ENCODE measurements at regions not wholly inside any gene's neighbourhood (a gene's known extent, or its start where the extent isn't known, plus 50 kb on each side); places are given as distances from the start of the nearest gene placed in this dataset.

GRCh38 chr2:181822097-181822496, 69.4 kb upstream of the ITPRID2 start:
- no peaks in the 10 kb centered on the region for H3K79me2 ChIP-seq (ENCODE audit: low read length)
- H3K27ac ChIP-seq (ENCODE audit: low read length) = no peak overlapping the region
- no peaks in the 10 kb centered on the region for H3K9me2 ChIP-seq (replicated peaks; ENCODE audit: insufficient read depth, low read length)
- no peak overlapping the region for H3K9ac ChIP-seq (ENCODE audit: low read length)
- H3K27me3 ChIP-seq (replicated peaks; ENCODE audit: insufficient read depth, low read length) = no peaks in the 10 kb centered on the region
- H3K36me3 ChIP-seq (replicated peaks; ENCODE audit: insufficient read depth, low read length) = no peaks in the 10 kb centered on the region
- no peak overlapping the region for H2AFZ ChIP-seq (ENCODE audit: low read length)
- H3K9me3 ChIP-seq (replicated peaks; ENCODE audit: insufficient read depth, low read length) = no peaks in the 10 kb centered on the region
- no peak overlapping the region for H3K4me3 ChIP-seq (ENCODE audit: low read length)
- H3K4me1 ChIP-seq (ENCODE audit: low read length) = no peaks in the 10 kb centered on the region
- TF ChIP-seq EZH2phosphoT487 (IDR thresholded peaks at IDR 0.05; ENCODE audit: low read length) (no peak), EZH2 (optimal IDR thresholded peaks at IDR 0.05; ENCODE audit: low read depth, low read length) (no peak), CTCF (IDR thresholded peaks at IDR 0.05; ENCODE audit: low read length) (no peak)
- no peak for DNase-seq
- H3K4me2 ChIP-seq (ENCODE audit: low read depth, low read length) = no peak overlapping the region
- no peaks in the 10 kb centered on the region for H3F3A ChIP-seq (ENCODE audit: insufficient read depth, low read length)
- H4K20me1 ChIP-seq (ENCODE audit: insufficient read depth, low read length) = no peaks in the 10 kb centered on the region

GRCh38 chr2:181823405-181823804, 68.1 kb upstream of the ITPRID2 start:
- Histone ChIP-seq H3K4me1 (ENCODE audit: low read length) (no peaks in the 10 kb centered on the region), H3K27ac (ENCODE audit: low read length) (no peak overlapping the region), H3K9me3 (replicated peaks; ENCODE audit: insufficient read depth, low read length) (no peaks in the 10 kb centered on the region), H3K36me3 (replicated peaks; ENCODE audit: insufficient read depth, low read length) (no peaks in the 10 kb centered on the region), H3K79me2 (ENCODE audit: low read length) (no peaks in the 10 kb centered on the region), H4K20me1 (ENCODE audit: insufficient read depth, low read length) (no peaks in the 10 kb centered on the region), H3K27me3 (replicated peaks; ENCODE audit: insufficient read depth, low read length) (no peaks in the 10 kb centered on the region), H3K9ac (ENCODE audit: low read length) (no peak overlapping the region), H3K4me3 (ENCODE audit: low read length) (no peak overlapping the region), H2AFZ (ENCODE audit: low read length) (no peak overlapping the region), H3K9me2 (replicated peaks; ENCODE audit: insufficient read depth, low read length) (no peaks in the 10 kb centered on the region), H3K4me2 (ENCODE audit: low read depth, low read length) (no peak overlapping the region), H3F3A (ENCODE audit: insufficient read depth, low read length) (no peaks in the 10 kb centered on the region)
- DNase-seq = no peak
- TF ChIP-seq EZH2phosphoT487 (IDR thresholded peaks at IDR 0.05; ENCODE audit: low read length) = no peak
- no peak for TF ChIP-seq CTCF (IDR thresholded peaks at IDR 0.05; ENCODE audit: low read length)
- no peak for TF ChIP-seq EZH2 (optimal IDR thresholded peaks at IDR 0.05; ENCODE audit: low read depth, low read length)

- Histone ChIP-seq H3K27me3 (replicated peaks; ENCODE audit: insufficient read depth, low read length) (no peaks in the 10 kb centered on the region), H3K4me1 (ENCODE audit: low read length) (no peaks in the 10 kb centered on the region), H3K9me2 (replicated peaks; ENCODE audit: insufficient read depth, low read length) (no peaks in the 10 kb centered on the region), H3K36me3 (replicated peaks; ENCODE audit: insufficient read depth, low read length) (no peaks in the 10 kb centered on the region), H2AFZ (ENCODE audit: low read length) (no peak overlapping the region), H4K20me1 (ENCODE audit: insufficient read depth, low read length) (no peaks in the 10 kb centered on the region), H3K27ac (ENCODE audit: low read length) (no peak overlapping the region), H3K4me3 (ENCODE audit: low read length) (no peak overlapping the region), H3K4me2 (ENCODE audit: low read depth, low read length) (no peak overlapping the region), H3K9me3 (replicated peaks; ENCODE audit: insufficient read depth, low read length) (no peaks in the 10 kb centered on the region), H3F3A (ENCODE audit: insufficient read depth, low read length) (no peaks in the 10 kb centered on the region), H3K79me2 (ENCODE audit: low read length) (no peaks in the 10 kb centered on the region), H3K9ac (ENCODE audit: low read length) (no peak overlapping the region)
- TF ChIP-seq CTCF (IDR thresholded peaks at IDR 0.05; ENCODE audit: low read length) = no peak
- TF ChIP-seq EZH2 (optimal IDR thresholded peaks at IDR 0.05; ENCODE audit: low read depth, low read length) = no peak
- no peak for TF ChIP-seq EZH2phosphoT487 (IDR thresholded peaks at IDR 0.05; ENCODE audit: low read length)
- no peak for DNase-seq
These were observed 63.3 kb upstream of the ITPRID2 start for GRCh38 chr2:181828122-181828705.
